Activated naive CD8-positive, alpha-beta T cell treated with anti-CD3 and anti-CD28 coated beads, Interleukin-2, amount 10 ng/mL, durations not matched to agents 7 days and 5 days (primary cell): ENCODE measurements at regions not wholly inside any gene's neighbourhood (a gene's known extent, or its start where the extent isn't known, plus 50 kb on each side); places are given as distances from the start of the nearest gene placed in this dataset.

Experiments
- ATAC-seq: fragments of 150-1000 bp; cut with Tn5 transposase; one replicate; pipeline ENCODE4 v1.10.0; 2021; ENCODE audit warnings: low read depth, moderate library complexity
- POLR2A ChIA-PET: fragments of 350-600 bp; sonication (Branson Sonifier 250); formaldehyde crosslinking; loops from one replicate; lab custom pipeline; 2021; ENCODE audit warnings: antibody characterized with exemption; lab: Charles Lee
- DNase-seq: peaks from one replicate; pipeline ENCODE4 v3.0.0; 2021
- H3K27ac Mint-ChIP-seq: one replicate; pipeline ENCODE4 v1.8.0; 2022; ENCODE audit warnings: mild to moderate bottlenecking, mixed read lengths
- H3K27me3 Mint-ChIP-seq: one replicate; pipeline ENCODE4 v1.8.0; 2022; ENCODE audit warnings: mild to moderate bottlenecking, moderate library complexity, mixed read lengths
- H3K36me3 Mint-ChIP-seq: one replicate; pipeline ENCODE4 v1.8.0; 2021; ENCODE audit warnings: mild to moderate bottlenecking, mixed read lengths
- H3K4me1 Mint-ChIP-seq: one replicate; pipeline ENCODE4 v1.8.0; 2021; ENCODE audit warnings: mixed read lengths
- H3K4me3 Mint-ChIP-seq: one replicate; pipeline ENCODE4 v1.8.0; 2022; ENCODE audit warnings: mild to moderate bottlenecking, moderate library complexity, mixed read lengths
- H3K9me3 Mint-ChIP-seq: one replicate; pipeline ENCODE4 v1.8.0; 2021; ENCODE audit warnings: mixed read lengths

DNA sequence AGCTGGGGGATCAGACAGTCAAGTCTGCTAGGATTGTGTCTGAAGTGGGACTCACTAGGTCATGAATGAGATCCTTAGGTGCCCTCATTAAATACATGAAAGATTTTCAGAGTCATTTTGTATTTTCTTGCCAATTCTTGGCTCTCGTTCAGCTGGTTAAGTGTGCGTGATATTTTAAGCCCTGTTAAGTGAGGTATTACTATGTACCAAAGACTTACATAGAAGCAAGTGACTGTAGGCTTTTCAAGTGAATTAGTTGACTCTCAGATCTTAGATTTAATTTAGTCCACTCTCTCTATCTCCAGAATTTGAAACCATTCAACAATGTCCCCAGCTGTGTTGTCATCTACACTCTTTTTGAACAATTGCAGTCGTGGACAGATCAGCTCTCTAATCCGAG is 219.4 kb downstream of the FOXL1 start:
- Mint-ChIP-seq H3K27ac (no peak overlapping the region), H3K4me3 (no peak overlapping the region), H3K36me3 (no peaks in the 10 kb centered on the region), H3K27me3 (peaks cover 14% of the 10 kb centered on the region), H3K4me1 (no peaks in the 10 kb centered on the region), H3K9me3 (no peaks in the 10 kb centered on the region)
- ATAC-seq (no peak), DNase-seq (no peak)
- POLR2A ChIA-PET = no interaction called here

DNA sequence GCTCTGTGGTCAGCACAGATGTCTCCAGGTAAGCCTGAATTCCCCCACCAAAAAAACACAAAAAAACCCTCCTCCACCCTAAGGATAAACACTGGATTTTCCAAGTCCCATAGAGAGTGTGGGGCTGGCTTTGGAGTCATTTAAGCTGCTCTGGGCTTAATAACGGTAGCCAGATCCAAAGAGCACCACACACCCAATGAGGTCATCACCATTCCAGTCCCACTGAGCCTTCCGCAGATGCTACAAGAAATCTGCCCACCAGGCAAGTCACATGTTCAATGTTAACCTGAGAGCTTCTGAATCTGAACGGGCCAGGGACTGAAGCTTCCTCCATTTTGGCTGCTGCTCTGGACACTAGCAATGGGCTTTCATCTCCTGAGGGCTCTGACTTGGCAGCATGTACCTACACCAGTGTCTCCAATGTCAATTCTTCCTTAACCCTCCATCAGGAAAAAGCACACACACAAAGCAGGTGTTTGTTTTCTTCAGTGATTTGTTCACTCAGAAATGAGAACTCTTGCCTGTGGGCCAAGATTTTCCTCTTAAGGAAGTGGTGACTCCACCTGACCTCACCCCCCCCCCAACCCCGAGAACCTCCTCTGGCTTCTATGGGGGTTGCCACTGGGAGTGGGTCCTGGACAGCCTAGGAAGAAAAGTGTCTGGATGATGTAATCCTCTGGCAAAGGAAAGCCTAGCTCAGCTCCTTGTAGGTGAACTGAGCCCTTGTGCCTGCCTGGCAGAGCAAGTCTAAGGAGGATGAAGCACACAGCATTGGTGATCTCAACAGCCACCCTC is 220.1 kb downstream of the FOXL1 start:
- H3K9me3 Mint-ChIP-seq = no peaks in the 10 kb centered on the region
- POLR2A ChIA-PET = no interaction called here
- H3K27me3 Mint-ChIP-seq = peaks cover 14% of the 10 kb centered on the region
- H3K4me1 Mint-ChIP-seq = no peaks in the 10 kb centered on the region
- H3K27ac Mint-ChIP-seq = no peak overlapping the region
- DNase-seq = no peak
- ATAC-seq = no peak
- no peak overlapping the region for H3K4me3 Mint-ChIP-seq
- H3K36me3 Mint-ChIP-seq = no peaks in the 10 kb centered on the region

DNA sequence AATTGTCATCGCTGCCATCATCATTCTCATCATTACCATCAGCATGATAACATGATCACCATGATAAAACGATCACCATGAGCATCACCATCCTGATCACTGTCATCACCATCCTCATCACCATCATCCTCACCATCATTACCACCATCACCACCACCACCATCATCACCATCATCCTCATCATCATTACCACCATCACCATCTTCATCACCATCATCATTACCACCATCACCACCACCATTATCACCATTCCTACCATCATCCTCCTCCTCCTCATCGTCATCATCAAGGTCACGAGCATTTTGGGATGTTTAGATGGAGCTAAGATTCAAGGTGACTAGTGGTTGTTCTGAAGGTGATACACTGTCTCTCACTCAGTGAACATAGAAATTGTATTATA is 221.0 kb downstream of the FOXL1 start:
- H3K27me3 Mint-ChIP-seq = peaks cover 14% of the 10 kb centered on the region
- no peaks in the 10 kb centered on the region for H3K9me3 Mint-ChIP-seq
- no peak overlapping the region for H3K4me3 Mint-ChIP-seq
- no peaks in the 10 kb centered on the region for H3K36me3 Mint-ChIP-seq
- no peak for DNase-seq
- ATAC-seq = no peak
- POLR2A ChIA-PET = no interaction called here
- no peaks in the 10 kb centered on the region for H3K4me1 Mint-ChIP-seq
- H3K27ac Mint-ChIP-seq = no peak overlapping the region

DNA sequence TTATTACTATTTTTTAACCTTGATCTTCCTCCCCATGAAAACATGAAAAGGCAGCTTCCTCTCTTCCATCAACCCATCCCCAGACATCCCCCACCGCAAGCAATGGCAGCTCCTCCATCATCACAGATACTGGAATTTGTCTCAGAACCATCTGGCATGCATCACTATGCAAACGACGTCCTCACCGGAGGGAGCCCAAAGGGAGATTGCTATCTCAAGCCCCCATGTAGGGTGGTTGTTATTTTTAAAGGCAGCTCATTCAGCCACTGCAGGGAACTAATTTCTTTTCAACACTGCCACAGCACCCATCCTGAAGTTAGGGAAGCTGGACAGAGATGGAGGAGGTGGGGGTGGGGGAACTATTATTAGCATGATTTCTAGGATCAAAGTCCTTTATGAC is 222.5 kb downstream of the FOXL1 start:
- H3K4me1 Mint-ChIP-seq = no peaks in the 10 kb centered on the region
- no peak overlapping the region for H3K27ac Mint-ChIP-seq
- no peaks in the 10 kb centered on the region for H3K36me3 Mint-ChIP-seq
- no peak for DNase-seq
- no peak for ATAC-seq
- no peak overlapping the region for H3K4me3 Mint-ChIP-seq
- POLR2A ChIA-PET = no interaction called here
- H3K9me3 Mint-ChIP-seq = no peaks in the 10 kb centered on the region
- H3K27me3 Mint-ChIP-seq = peaks cover 14% of the 10 kb centered on the region

DNA sequence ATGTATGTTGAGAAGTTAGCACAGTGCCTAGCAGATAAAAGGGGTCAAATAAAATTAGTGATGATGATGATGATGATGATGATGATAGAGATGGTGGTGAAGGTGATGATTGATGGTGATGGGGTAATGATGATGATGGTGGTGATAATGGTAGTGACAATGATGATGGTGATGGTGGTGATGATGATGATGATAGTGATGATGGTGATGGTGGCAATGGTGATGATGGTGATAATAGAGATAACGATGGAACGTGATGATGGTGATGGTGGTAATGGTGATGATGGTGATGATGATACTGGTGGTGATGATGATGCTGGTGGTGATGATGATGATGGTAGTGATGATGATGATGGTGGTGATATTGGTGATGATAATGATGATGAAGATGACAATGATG is 223.7 kb downstream of the FOXL1 start:
- H3K36me3 Mint-ChIP-seq = no peaks in the 10 kb centered on the region
- peaks cover 14% of the 10 kb centered on the region for H3K27me3 Mint-ChIP-seq
- no peak overlapping the region for H3K27ac Mint-ChIP-seq
- ATAC-seq (no peak), DNase-seq (no peak)
- H3K4me3 Mint-ChIP-seq = no peak overlapping the region
- POLR2A ChIA-PET = no interaction called here
- no peaks in the 10 kb centered on the region for H3K9me3 Mint-ChIP-seq
- H3K4me1 Mint-ChIP-seq = no peaks in the 10 kb centered on the region

DNA sequence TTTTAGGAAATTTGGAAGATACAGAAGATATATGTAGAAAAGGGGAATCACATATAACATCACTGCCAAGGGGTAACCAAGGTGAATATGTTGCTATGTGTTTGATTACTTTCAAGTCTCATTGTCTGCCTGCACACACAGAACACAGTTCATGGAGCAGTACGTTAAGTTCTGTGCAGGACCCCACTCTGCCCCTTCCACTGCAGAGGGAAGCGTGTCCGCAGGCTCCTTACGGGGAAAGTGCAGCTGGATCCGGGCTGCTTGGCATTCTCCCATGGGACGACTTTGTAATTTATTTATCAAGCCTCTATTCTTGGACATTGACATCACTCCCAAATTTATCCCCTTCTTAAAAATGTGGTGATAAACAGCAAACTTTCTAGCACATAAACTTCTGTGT is 226.8 kb downstream of the FOXL1 start:
- DNase-seq (no peak), ATAC-seq (no peak)
- H3K9me3 Mint-ChIP-seq = no peaks in the 10 kb centered on the region
- peaks cover 7% of the 10 kb centered on the region for H3K27me3 Mint-ChIP-seq
- POLR2A ChIA-PET = no interaction called here
- no peaks in the 10 kb centered on the region for H3K4me1 Mint-ChIP-seq
- H3K36me3 Mint-ChIP-seq = no peaks in the 10 kb centered on the region
- no peak overlapping the region for H3K4me3 Mint-ChIP-seq
- H3K27ac Mint-ChIP-seq = no peak overlapping the region

DNA sequence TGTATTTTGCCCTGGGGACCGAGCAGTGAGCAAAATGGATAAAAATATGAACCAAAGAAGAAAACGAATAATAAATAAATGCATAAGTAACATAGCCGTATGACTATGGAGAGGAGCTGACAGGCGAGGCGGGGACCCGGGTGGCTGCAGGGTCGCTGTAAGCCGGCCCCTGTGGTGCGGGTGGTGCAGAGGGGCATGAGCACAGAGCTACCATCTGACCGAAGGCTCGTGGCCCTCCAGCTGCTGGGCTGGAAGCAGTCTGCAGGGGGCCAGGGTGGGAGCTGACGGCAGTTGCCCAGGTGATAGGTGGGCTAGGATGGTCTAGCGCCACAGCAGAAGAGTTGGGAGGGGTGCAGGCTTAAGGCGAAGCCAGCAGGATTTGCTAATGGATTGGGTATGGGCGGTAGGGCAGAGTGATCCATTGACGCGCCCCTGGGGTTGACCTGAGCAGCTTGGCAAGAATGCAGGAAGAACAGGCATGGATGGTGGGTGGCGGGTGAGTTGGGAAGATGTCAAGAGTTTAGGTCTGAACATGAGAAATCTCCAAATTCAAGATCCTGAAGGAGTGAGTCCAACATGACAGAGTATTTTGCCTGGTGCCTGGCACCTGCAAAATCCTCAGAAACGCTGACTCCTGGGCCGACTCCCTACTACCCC is 228.0 kb downstream of the FOXL1 start:
- Mint-ChIP-seq H3K27me3 (peaks cover under 1% of the 10 kb centered on the region), H3K4me1 (no peaks in the 10 kb centered on the region), H3K9me3 (no peaks in the 10 kb centered on the region), H3K27ac (no peak overlapping the region), H3K4me3 (no peak overlapping the region), H3K36me3 (no peaks in the 10 kb centered on the region)
- DNase-seq = no peak
- ATAC-seq = no peak
- POLR2A ChIA-PET = no interaction called here

DNA sequence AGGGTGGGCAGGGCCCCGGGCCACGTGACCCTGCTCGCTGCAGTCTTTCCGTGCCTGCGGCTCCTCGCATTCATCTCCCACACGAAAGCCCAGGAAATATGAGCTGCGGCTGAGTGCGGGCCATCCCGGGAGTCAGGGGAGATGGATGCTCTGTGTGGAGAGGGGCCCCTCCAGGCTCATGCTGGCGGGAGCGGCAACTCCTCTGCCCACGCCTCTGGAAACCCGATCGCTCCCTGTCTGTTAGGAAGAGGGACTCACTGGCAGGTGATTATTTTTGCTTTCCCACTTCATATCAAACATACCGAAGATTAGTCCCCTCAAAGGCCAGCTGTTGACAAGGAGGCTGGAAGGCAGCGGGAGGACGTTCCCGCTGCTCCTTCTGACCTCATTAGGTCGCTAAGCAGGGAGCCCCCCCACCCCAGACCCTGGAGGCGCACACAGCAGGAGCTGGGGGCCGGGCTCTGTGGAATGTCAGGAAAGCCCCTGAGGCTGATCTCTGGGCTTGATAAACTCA is 228.5 kb downstream of the FOXL1 start:
- ATAC-seq (no peak), DNase-seq (no peak)
- Mint-ChIP-seq H3K9me3 (no peaks in the 10 kb centered on the region), H3K36me3 (no peaks in the 10 kb centered on the region), H3K4me1 (no peaks in the 10 kb centered on the region), H3K27me3 (peaks cover 6% of the 10 kb centered on the region), H3K27ac (no peak overlapping the region), H3K4me3 (no peak overlapping the region)
- POLR2A ChIA-PET = no interaction called here

DNA sequence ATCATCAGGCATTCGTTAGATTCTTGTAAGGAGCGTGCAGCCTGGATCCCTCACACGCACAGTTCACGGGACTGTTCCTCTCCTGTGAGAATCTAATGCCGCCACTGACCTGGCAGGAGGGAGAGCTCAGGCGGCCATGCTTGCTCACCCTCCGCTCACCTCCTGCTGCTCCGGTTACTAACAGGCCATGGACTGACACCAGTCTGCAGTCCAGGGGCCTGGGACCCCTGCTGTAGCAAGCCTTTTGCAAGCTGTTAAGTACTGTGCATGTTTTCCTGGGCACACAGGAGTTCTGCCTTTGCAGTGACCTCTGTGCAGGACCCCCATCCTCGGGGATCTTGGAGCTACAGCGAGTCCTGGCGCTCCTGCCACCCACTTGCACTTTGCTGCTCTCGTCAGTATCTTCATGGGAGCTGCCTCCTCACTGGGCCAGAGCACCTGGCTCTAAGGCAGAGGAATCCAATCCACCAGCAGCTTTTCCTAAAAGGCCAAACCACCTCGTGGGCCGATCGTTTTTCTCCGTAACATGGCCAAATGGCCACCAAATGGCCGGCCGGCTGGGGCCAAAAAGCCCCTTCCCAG is 230.6 kb downstream of the FOXL1 start:
- H3K4me3 Mint-ChIP-seq = no peak overlapping the region
- no peaks in the 10 kb centered on the region for H3K4me1 Mint-ChIP-seq
- H3K36me3 Mint-ChIP-seq = no peaks in the 10 kb centered on the region
- H3K27ac Mint-ChIP-seq = no peak overlapping the region
- DNase-seq (no peak), ATAC-seq (no peak)
- POLR2A ChIA-PET = no interaction called here
- peaks cover 6% of the 10 kb centered on the region for H3K27me3 Mint-ChIP-seq
- H3K9me3 Mint-ChIP-seq = no peaks in the 10 kb centered on the region

DNA sequence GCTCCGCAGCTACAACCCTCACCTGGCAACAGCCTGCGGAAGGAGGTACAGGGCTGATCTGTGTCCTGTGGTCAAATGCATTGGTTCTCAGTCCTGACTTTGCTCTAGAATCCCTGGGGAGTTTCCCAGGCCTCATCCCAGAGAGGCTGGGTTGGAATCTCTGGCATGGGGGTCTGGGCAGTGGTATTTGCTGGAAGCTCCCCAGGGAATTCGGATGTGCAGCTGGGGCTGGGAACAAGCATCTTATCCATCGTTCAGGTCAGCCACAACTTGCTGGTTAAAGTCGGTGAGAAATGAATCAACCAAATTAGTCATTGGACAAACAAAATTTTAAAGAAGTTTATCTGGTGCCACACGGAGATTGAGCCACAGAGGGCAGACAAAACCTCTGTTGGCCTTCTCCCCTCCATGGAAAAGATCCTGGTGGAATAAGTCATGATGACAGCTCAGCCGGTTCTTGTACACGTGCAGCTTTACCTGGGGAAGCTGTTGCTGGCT is 231.2 kb downstream of the FOXL1 start:
- H3K4me3 Mint-ChIP-seq = no peak overlapping the region
- H3K36me3 Mint-ChIP-seq = no peaks in the 10 kb centered on the region
- H3K9me3 Mint-ChIP-seq = no peaks in the 10 kb centered on the region
- no peak overlapping the region for H3K27ac Mint-ChIP-seq
- POLR2A ChIA-PET = no interaction called here
- H3K4me1 Mint-ChIP-seq = no peaks in the 10 kb centered on the region
- ATAC-seq (no peak), DNase-seq (no peak)
- H3K27me3 Mint-ChIP-seq = peaks cover 6% of the 10 kb centered on the region

DNA sequence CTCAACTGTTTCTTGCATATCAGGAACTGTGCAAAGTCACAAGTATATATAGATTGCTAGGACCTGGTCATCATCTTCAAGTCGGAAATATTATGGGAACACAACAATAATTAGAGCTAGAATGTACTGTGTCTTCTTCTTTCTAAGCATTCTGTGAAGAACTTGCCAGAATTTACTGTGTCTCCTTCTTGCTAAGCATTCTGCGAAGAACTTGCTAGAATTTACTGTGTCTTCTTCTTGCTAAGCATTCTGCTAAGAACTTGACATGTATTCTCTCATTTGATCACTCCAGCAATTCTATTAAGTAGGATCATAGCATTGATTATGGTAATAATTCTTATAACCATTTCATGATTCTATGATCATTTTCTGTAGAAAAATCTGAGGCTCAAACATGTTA is 231.7 kb downstream of the FOXL1 start:
- ATAC-seq = no peak
- H3K4me3 Mint-ChIP-seq = no peak overlapping the region
- H3K27ac Mint-ChIP-seq = no peak overlapping the region
- POLR2A ChIA-PET = no interaction called here
- no peak for DNase-seq
- no peaks in the 10 kb centered on the region for H3K4me1 Mint-ChIP-seq
- H3K36me3 Mint-ChIP-seq = no peaks in the 10 kb centered on the region
- H3K27me3 Mint-ChIP-seq = peaks cover 6% of the 10 kb centered on the region
- no peaks in the 10 kb centered on the region for H3K9me3 Mint-ChIP-seq

DNA sequence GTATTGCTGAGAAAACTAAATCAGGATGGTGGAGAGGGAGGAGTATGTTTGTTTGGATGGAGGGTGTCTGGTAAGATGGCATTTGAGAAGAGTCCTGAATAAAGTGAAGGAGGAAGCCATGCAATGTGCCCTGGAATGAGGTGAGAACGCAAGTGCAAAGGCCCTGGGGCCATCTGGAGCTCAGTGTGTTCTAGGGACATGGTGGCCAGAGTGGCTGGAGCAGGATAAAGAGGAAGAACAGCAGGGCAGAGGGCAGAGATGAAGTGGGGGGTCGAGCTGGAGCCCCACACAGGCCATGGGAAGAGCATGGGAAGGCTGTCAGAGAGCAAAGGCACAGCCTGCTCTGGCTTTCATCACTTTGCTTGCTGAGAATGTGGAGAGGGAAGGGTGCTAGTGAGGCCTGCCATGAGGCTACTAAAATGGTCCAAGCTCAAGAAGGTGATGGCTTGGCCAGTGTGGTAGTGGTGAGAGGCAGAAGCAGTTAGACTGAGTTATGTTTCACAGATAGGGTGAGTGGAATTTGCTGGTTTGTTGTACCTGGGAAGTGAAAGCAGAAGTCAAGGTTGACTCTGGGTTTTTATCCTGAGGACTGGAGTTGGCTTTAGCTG is 234.1 kb downstream of the FOXL1 start:
- Mint-ChIP-seq H3K36me3 (no peaks in the 10 kb centered on the region), H3K4me1 (no peaks in the 10 kb centered on the region), H3K27ac (no peak overlapping the region), H3K9me3 (no peaks in the 10 kb centered on the region), H3K4me3 (no peak overlapping the region), H3K27me3 (peaks cover 9% of the 10 kb centered on the region)
- POLR2A ChIA-PET = no interaction called here
- DNase-seq = no peak
- ATAC-seq = no peak

DNA sequence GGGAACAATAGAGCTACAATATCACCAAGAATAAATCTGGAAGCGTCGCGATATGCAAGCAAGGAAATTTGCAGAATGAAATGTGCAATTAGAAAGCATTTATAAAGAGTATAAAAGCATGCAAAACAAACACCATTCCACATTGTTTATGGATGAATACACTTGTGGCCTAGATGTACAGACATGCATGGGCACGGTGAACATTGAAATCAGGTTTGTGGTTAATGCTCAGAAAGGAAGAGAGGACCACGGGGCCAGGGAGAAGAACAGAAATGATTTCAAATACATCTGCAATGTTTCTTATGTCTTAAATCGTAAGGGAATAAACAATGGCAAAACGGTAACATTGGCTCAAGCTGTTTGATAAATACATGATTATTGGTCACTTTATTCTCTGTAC is 235.9 kb downstream of the FOXL1 start:
- no peak for DNase-seq
- H3K27ac Mint-ChIP-seq = no peak overlapping the region
- no peak for ATAC-seq
- no peaks in the 10 kb centered on the region for H3K36me3 Mint-ChIP-seq
- H3K4me1 Mint-ChIP-seq = no peaks in the 10 kb centered on the region
- no peak overlapping the region for H3K4me3 Mint-ChIP-seq
- no peaks in the 10 kb centered on the region for H3K9me3 Mint-ChIP-seq
- peaks cover 14% of the 10 kb centered on the region for H3K27me3 Mint-ChIP-seq
- POLR2A ChIA-PET = no interaction called here
